Smooth muscle cell (in vitro differentiated cells): ENCODE measurements at regions not wholly inside any gene's neighbourhood (a gene's known extent, or its start where the extent isn't known, plus 50 kb on each side); places are given as distances from the start of the nearest gene placed in this dataset.

ENCODE experiments used
- DNase-seq: peaks from one replicate; lab custom pipeline; 2025; ENCODE audit not compliant: unreplicated experiment; lab: John Stamatoyannopoulos, UW
- H2AFZ ChIP-seq: fragments of 200-600 bp; sonication (generic); 2 replicates; pipeline ENCODE4 v1.6.0; 2016; ENCODE audit warnings: antibody characterized with exemption, low read depth, mild to moderate bottlenecking
- H3F3A ChIP-seq: fragments of 200-600 bp; sonication (generic); 2 replicates; pipeline ENCODE4 v1.6.0; 2017; ENCODE audit warnings: antibody characterized with exemption, low read depth
- H3K27ac ChIP-seq: fragments of 200-600 bp; sonication (generic); 2 replicates; pipeline ENCODE4 v1.5.1; 2016; ENCODE audit warnings: low read depth, mild to moderate bottlenecking
- H3K27me3 ChIP-seq: fragments of 200-600 bp; sonication (generic); 2 replicates; pipeline ENCODE4 v1.6.1; 2016; ENCODE audit warnings: low read depth, mild to moderate bottlenecking
- H3K36me3 ChIP-seq: fragments of 200-600 bp; sonication (generic); 2 replicates; pipeline ENCODE4 v1.5.1; 2016; ENCODE audit warnings: low read depth
- H3K4me1 ChIP-seq: fragments of 200-600 bp; sonication (generic); 2 replicates; pipeline ENCODE4 v1.5.1; 2016; ENCODE audit warnings: low read depth
- H3K4me2 ChIP-seq: fragments of 200-600 bp; sonication (generic); 2 replicates; pipeline ENCODE4 v1.6.0; 2016; ENCODE audit warnings: mild to moderate bottlenecking
- H3K4me3 ChIP-seq: fragments of 200-600 bp; sonication (generic); 2 replicates; pipeline ENCODE4 v1.5.1; 2016; ENCODE audit warnings: mild to moderate bottlenecking
- H3K79me2 ChIP-seq: fragments of 200-600 bp; sonication (generic); 2 replicates; pipeline ENCODE4 v1.6.0; 2016; ENCODE audit warnings: low read depth, mild to moderate bottlenecking
- H3K9ac ChIP-seq: fragments of 200-600 bp; sonication (generic); 2 replicates; pipeline ENCODE4 v1.6.0; 2016; ENCODE audit warnings: low read depth
- H3K9me3 ChIP-seq: fragments of 200-600 bp; sonication (generic); replicated peaks from 2 replicates; pipeline ENCODE4 v1.5.1; 2016; ENCODE audit warnings: low read depth
- H4K20me1 ChIP-seq: fragments of 200-600 bp; sonication (generic); 2 replicates; pipeline ENCODE4 v1.6.0; 2016; ENCODE audit warnings: low read depth
- WGBS: methylation state at CpG from one replicate; pipeline ENCODE4 v1.1.7; 2016; ENCODE audit warnings: low lambda C conversion rate; 5-methylcytosine and 5-hydroxymethylcytosine counted together
- TF ChIP-seq, protein P1 (sequence below): fragments of 200-600 bp; sonication (generic); IDR thresholded peaks from 2 replicates; pipeline ENCODE4 v1.5.1; 2017; ENCODE audit warnings: borderline replicate concordance, mild to moderate bottlenecking, antibody characterized with exemption; ENCODE audit not compliant: insufficient read depth, poor library complexity, severe bottlenecking

DNA sequence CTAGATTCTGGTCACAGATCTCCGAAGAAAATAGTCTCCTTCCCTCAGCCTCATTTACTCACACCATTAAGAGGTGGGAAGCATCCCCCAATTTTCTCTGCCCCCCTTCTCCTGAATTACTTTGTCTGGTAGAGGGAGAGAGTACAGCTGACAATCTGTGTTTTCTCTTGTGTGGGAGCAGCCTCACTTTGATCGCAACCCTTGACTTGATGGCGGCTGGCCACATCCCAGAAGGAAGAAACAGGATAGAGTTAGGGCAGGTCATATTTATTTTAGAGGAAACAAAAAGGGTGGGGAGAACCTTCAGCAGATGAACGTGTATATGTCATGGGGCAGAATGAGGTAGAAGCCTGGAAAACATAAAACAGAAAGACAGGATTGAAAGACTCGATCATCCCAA, 82.4 kb upstream of the FAM171A1 start:
- Histone ChIP-seq H4K20me1 (no peaks in the 10 kb centered on the region), H3F3A (no peaks in the 10 kb centered on the region), H3K79me2 (no peaks in the 10 kb centered on the region), H3K27me3 (peaks cover 3% of the 10 kb centered on the region), H3K4me3 (no peak overlapping the region), H3K9me3 (no peaks in the 10 kb centered on the region), H3K27ac (no peak overlapping the region), H3K4me2 (no peak overlapping the region), H3K36me3 (no peaks in the 10 kb centered on the region), H3K9ac (no peak overlapping the region), H3K4me1 (no peaks in the 10 kb centered on the region), H2AFZ (no peak overlapping the region)
- TF ChIP-seq, protein P1, sequence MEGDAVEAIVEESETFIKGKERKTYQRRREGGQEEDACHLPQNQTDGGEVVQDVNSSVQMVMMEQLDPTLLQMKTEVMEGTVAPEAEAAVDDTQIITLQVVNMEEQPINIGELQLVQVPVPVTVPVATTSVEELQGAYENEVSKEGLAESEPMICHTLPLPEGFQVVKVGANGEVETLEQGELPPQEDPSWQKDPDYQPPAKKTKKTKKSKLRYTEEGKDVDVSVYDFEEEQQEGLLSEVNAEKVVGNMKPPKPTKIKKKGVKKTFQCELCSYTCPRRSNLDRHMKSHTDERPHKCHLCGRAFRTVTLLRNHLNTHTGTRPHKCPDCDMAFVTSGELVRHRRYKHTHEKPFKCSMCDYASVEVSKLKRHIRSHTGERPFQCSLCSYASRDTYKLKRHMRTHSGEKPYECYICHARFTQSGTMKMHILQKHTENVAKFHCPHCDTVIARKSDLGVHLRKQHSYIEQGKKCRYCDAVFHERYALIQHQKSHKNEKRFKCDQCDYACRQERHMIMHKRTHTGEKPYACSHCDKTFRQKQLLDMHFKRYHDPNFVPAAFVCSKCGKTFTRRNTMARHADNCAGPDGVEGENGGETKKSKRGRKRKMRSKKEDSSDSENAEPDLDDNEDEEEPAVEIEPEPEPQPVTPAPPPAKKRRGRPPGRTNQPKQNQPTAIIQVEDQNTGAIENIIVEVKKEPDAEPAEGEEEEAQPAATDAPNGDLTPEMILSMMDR = no peak
- 88% methylated on average over 5 of the region's 5 CpGs for WGBS
- no peak for DNase-seq

DNA sequence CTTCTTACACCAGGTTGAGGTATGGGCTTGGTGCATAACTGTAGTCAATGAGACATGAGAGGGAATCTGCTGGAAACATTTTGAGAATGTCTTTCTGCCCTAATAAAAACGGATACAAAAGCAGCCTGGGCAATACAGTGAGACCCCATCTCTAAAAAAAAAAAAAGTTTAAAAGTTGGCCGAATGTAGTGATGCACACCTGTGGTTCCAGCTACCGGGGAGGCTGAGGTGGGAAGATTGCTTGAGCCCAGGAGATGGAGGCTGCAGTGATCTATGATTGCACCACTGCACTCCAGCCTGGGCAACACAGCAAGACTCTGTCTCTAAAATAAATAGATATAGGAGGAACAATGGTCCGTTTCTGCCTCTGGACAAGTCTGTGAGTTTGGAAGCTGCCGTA, 81.5 kb upstream of the FAM171A1 start:
- Histone ChIP-seq H3K9ac (no peak overlapping the region), H3K4me1 (no peaks in the 10 kb centered on the region), H2AFZ (no peak overlapping the region), H3K9me3 (no peaks in the 10 kb centered on the region), H3K79me2 (no peaks in the 10 kb centered on the region), H3K27ac (no peak overlapping the region), H3K27me3 (peaks cover 3% of the 10 kb centered on the region), H4K20me1 (no peaks in the 10 kb centered on the region), H3K4me3 (no peak overlapping the region), H3F3A (no peaks in the 10 kb centered on the region), H3K4me2 (no peak overlapping the region), H3K36me3 (no peaks in the 10 kb centered on the region)
- 97% methylated on average over 5 of the region's 5 CpGs for WGBS
- TF ChIP-seq, protein P1 = no peak
- DNase-seq = no peak

DNA sequence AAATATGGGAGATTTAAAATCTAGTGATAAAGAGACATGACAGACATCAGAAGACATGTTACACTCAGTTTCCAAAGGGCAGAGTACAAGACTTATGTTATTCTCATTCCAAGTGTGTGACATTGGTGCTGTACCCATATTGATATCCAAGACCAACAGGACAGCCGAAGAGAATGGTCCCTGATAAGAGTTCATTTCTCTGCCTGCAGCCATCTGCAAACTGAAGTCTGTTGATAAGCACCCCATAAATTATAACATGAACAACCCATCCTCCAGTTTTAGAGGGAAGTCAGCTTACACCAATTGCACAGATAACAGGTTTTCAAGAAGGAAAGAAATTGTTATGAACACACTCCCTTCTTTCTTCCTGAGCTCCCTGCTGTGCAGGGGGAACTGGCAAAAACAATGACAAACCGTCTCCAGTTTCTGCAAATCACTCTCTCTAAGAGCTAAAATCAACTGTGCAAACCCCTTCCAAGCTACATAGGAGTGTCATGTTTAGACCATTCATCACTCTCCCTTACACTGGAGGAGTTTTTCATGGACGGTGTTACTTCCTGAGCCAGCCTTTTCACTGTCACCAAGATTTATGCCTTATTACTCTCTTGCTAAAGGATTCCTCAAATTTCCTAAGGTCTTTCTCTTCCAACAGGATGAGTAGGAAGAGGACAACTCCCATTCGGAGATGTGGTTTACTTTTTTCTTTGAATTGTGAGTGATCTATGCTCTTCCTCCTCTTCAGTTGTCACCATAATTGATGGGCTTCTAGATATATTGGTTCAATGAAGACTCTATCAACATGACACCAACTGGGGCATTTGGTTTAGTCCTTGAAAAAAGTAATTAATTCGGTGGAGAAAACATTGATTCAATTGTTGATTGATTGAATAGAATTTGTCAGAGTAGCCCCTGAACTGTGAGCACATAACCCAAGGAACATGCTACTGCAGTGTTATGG, 80.3 kb upstream of the FAM171A1 start:
- H3K9me3 ChIP-seq = no peaks in the 10 kb centered on the region
- no peaks in the 10 kb centered on the region for H3K4me1 ChIP-seq
- no peaks in the 10 kb centered on the region for H4K20me1 ChIP-seq
- TF ChIP-seq, protein P1 = no peak
- no peak overlapping the region for H3K27ac ChIP-seq
- H3K27me3 ChIP-seq = peaks cover 3% of the 10 kb centered on the region
- no peak overlapping the region for H3K9ac ChIP-seq
- no peak for DNase-seq
- no peak overlapping the region for H3K4me2 ChIP-seq
- H3K36me3 ChIP-seq = no peaks in the 10 kb centered on the region
- no peaks in the 10 kb centered on the region for H3K79me2 ChIP-seq
- H2AFZ ChIP-seq = no peak overlapping the region
- H3K4me3 ChIP-seq = no peak overlapping the region
- no peaks in the 10 kb centered on the region for H3F3A ChIP-seq
- 57% methylated on average over 5 of the region's 5 CpGs for WGBS

DNA sequence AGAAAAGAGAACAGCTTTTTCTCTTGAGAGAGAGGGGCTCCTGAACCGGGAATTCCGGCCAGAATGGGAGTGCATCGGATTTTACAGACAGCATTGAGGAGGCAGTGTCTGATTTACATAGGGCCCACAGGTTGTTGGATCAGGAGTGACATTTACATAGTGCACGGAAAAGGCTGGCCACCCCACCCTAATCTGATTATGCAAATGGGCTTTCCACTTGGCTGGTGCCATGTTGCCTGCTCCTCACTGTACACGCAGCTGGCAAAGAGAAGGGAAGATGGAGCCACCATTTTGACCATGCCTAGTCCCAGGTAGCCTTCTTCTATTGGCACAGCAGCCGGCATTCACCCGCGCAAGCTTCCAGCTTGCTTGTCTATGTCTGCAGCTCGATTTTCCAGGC, 77.5 kb upstream of the FAM171A1 start:
- no peaks in the 10 kb centered on the region for H4K20me1 ChIP-seq
- H3K9me3 ChIP-seq = no peaks in the 10 kb centered on the region
- TF ChIP-seq, protein P1 = no peak
- no peak overlapping the region for H3K9ac ChIP-seq
- no peaks in the 10 kb centered on the region for H3K4me1 ChIP-seq
- H3K4me2 ChIP-seq = no peak overlapping the region
- no peaks in the 10 kb centered on the region for H3K79me2 ChIP-seq
- 95% methylated on average over 9 of the region's 9 CpGs for WGBS
- no peak for DNase-seq
- no peaks in the 10 kb centered on the region for H3F3A ChIP-seq
- peaks cover 3% of the 10 kb centered on the region for H3K27me3 ChIP-seq
- H3K36me3 ChIP-seq = no peaks in the 10 kb centered on the region
- no peak overlapping the region for H3K27ac ChIP-seq
- H3K4me3 ChIP-seq = no peak overlapping the region
- H2AFZ ChIP-seq = no peak overlapping the region
